HG02642 (cell line): ENCODE measurements at regions not wholly inside any gene's neighbourhood (a gene's known extent, or its start where the extent isn't known, plus 50 kb on each side); places are given as distances from the start of the nearest gene placed in this dataset.
"Not testable (repeated sequence)": the region's sequence is repeated elsewhere in the genome, so short reads cannot be mapped to it uniquely, and the experiment has no call there.

ENCODE experiments used
- ATAC-seq: cut with Tn5 transposase; IDR thresholded peaks from one replicate; pipeline ENCODE4 v1.9.1; 2021; ENCODE audit warnings: mild to moderate bottlenecking; ENCODE audit not compliant: unreplicated experiment, poor library complexity

- not testable (repeated sequence) for ATAC-seq
Observed at GRCh38 chr12:131328861-131329845, 375.4 kb downstream of the ADGRD1 start.

DNA sequence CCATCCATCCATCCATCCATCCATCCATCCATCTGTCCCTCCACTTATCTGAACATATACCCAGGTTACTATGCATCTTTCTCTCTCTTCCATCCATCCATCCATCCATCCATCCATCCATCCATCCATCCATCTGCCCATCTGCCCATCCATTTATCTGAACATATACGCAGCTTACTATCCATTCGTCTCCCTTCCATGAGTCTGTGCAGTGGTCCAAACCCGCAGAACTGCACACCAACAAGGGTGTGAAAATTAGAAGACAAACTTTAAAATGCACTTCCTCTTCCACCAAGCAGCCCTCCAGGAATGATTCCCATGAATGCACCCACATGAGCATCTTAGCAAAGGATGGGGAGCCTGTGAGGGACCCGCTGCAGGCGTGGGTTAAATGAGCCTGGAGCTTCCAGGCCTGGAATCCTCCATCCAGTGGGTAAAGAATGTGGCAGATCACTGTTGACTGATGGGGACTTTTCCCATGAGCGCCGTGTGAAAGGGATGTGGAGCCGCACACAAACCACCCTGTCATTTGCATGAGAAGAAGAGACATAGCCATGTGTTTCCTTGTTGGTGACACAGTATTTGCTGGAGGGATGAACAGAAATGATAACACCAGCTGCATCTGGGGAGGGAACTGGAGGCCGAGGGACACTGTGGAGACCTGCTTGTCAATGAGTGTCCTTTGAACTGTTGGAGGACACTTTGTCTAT is 376.6 kb downstream of the ADGRD1 start:
- ATAC-seq = no peak

DNA sequence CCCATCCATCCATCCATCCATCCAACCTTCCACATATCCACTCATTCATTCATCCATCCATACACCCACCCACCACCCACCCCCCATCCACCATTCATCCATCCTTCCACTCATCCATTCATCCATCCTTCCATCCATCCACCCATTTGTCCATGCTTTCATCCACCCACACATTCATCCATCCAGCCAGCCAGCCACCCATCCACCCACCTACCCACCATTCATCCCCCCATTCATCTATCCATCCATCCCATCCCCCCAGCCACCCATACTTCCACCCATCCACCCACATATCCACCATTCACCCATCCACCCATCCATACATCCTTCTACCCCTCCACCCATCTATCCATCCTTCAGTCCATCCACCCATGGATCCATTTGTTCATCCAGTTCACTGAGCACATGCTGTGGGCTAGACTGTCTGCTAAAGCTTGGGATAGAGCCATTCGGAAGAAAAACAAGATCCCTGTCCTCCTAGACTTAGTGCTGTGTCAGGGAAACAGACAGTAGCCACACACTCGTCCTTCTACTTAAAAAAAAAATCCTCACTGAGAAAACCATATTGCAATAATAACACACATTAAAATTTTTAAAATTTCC is 377.5 kb downstream of the ADGRD1 start:
- no peak for ATAC-seq

DNA sequence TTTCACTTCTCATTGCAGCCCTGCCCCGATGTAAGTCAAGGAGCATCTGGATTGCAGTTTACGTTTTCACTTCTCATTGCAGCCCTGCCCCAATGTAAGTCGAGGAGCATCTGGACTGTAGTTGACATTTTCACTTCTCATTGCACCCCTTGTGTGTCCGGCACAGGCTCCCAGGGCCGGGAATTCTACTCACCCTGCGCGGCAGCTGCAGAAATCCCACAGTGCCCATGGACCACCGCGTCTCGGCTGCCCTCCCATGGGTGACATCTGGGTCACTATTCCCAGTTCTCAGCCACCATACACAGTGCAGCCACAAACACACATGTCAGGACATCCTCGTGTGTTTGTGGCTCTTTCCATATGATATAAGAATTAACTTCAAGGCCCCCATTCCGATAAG is 378.5 kb downstream of the ADGRD1 start:
- no peak for ATAC-seq

DNA sequence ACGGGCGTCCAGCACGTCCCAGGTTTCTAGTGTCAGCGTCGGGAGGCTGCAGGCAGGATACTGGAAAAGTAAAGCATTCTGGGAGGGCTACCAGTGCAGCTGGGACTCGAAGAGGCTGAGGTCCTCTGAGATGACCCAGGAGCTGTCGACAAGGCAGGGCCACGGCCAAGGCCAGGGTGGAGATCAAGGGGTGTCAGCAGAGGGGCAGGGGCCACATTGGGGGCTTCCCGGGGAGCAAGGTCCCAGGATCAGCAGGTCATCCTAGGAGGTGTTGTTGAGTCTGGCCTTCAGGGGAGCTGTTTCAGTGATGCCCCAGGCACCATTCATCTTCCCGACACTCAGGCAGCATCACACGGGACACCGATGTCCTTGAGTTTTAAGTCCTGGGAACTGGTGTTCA is 377.8 kb upstream of the SFSWAP start:
- no peak for ATAC-seq

GRCh38 chr12:131333621-131334440 is 377.1 kb upstream of the SFSWAP start:
- no peak for ATAC-seq

- no peak for ATAC-seq
Observed at GRCh38 chr12:131334835-131335234, 376.1 kb upstream of the SFSWAP start.

- ATAC-seq = no peak
Observed at GRCh38 chr12:131335456-131335855, 375.4 kb upstream of the SFSWAP start.

- not testable (repeated sequence) for ATAC-seq
Observed at GRCh38 chr12:131337861-131338260, 373.0 kb upstream of the SFSWAP start.

GRCh38 chr12:131340616-131341210 is 370.2 kb upstream of the SFSWAP start:
- ATAC-seq = no peak

- not testable (repeated sequence) for ATAC-seq
Observed at GRCh38 chr12:131341608-131342007, 369.3 kb upstream of the SFSWAP start.

- not testable (repeated sequence) for ATAC-seq
Observed at GRCh38 chr12:131343436-131343835, 367.5 kb upstream of the SFSWAP start.

- ATAC-seq = not testable (repeated sequence)
Observed at GRCh38 chr12:131344715-131345520, 366.0 kb upstream of the SFSWAP start.

DNA sequence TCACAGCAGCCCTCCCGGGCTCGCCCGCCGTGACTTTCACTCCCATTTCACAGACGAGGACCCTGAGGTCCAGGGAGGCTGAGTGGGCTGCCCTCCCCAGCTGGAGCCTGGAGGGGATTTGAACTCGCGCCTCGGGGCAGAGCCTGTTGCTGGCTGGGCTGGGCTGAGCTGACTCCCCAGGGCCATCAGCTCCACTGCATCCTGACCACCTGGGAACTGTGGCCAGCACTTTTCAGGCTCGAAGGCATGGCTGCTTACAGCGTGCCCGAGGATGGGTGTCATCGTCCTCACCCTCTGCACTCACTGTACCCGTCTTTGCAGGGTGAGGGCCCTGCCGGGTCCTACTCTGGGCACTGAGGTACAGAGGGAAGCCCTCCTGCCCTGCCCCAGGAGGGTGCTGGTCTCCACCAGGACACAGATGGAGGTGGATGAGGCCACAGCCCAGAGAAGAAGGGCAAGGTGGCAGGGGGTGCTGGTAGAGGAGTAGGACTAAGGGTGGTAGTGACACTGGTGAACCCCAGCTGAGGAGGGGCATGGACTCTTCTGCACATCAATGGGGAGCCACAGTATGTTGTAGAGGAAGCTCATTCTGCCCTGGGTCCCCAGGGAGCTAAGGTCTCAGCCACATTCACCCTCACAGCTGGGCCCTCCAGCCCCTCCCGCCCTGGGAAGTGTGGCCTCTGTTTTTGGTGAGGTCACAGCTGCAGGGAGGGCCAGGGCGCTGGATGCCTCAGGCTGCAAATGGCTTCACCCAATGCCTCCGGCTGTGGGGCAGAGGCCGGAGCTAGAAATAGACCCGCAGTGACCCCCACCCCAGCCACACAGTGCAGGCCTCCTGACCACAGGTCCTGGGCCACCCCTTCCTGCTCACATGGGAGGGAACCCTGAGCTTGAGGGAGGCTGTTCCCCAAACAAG is 365.1 kb upstream of the SFSWAP start:
- ATAC-seq = no peak

- no peak for ATAC-seq
Observed at GRCh38 chr12:131346555-131347344, 364.1 kb upstream of the SFSWAP start.

DNA sequence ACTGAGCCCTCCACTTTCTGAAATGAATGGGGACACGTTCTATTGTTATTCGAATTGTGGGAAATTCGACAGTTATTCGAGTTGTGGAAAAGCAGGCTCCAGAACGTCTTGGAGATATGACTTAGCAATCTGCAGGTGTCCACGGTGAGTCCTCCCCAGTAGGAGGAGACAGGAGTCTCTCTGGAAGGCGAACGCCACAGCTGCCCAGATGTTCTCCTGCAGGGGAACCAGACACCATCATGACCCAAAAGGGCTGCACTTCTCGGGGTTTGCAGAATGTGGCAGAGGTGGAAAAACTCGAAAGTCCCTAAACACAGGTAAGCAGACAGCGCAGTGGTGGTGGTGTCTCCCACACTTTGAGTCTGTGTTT is 363.6 kb upstream of the SFSWAP start:
- no peak for ATAC-seq

DNA sequence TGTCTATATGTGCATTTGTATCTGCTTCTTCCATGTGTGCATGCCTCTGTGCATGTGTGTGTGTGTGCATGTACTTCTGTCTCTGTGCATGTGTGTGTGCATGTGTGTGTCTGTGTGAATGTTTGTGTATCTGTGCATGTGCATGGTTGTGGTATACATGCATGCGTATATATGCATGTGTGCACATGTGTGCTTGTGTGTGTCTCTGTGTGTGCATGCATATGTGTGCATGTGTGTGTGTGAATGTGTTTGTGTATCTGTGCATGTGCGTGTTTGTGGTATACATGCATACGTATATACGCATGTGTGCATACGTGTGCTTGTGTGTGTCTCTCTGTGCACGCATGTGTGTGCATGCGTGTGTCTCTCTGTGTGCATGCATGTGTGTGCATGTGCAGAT is 363.2 kb upstream of the SFSWAP start:
- no peak for ATAC-seq
